ENCODE measurements at regions not wholly inside any gene's neighbourhood (a gene's known extent, or its start where the extent isn't known, plus 50 kb on each side); places are given as distances from the start of the nearest gene placed in this dataset.

DNA sequence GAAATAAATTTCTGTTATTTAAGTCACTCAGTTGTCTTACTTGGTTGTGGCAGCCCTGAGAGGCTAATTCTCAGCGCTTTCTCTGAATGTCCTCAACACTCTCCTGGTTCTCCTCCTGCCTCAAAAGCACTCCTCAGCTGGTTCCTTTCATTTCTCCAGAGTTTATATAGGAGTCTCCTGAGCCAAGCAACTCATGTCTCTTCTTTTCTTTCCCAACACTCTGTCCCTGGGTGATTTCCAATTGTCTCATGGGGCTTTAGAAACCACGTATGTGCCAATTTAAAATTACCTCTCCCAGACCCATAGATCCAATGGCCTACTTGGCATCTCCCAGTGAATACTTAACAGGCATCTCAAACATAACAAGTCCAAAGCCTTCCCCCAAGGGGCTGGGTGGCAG is 184.3 kb downstream of the TTC32 start:
- in situ Hi-C loops (cut with MboI) = no loop called here
- DNase-seq = no peak
- H3K4me2 ChIP-seq (ENCODE audit: unreplicated experiment) = no peak overlapping the region
- no peaks in the 10 kb centered on the region for H3K36me3 ChIP-seq (ENCODE audit: low read depth)
- no peaks in the 10 kb centered on the region for H3K79me2 ChIP-seq (ENCODE audit: insufficient read depth)
- no peaks in the 10 kb centered on the region for H4K20me1 ChIP-seq (ENCODE audit: insufficient read depth)
- H3K27ac ChIP-seq = no peak overlapping the region
- H2AFZ ChIP-seq = no peak overlapping the region
- no peaks in the 10 kb centered on the region for H3K27me3 ChIP-seq (replicated peaks; ENCODE audit: insufficient read depth)
- H3K4me1 ChIP-seq (ENCODE audit: insufficient read depth) = no peaks in the 10 kb centered on the region; the same call in 1 of the 2 replicates
- 71 to 81% methylated on average over 2 of the region's 2 CpGs for WGBS, 2 experiments (ENCODE audit: low coverage in 1 of 2, low lambda C conversion rate in 2 of 2, missing lambda C conversion rate in 2 of 2)
- TF ChIP-seq EZH2 (IDR thresholded peaks at IDR 0.05; ENCODE audit: insufficient read depth, poor library complexity, severe bottlenecking) = no peak
- no peak for TF ChIP-seq EZH2phosphoT487 (IDR thresholded peaks at IDR 0.05; ENCODE audit: insufficient read depth, low read depth)
- no peaks in the 10 kb centered on the region for H3F3A ChIP-seq (ENCODE audit: insufficient read depth)
- no peaks in the 10 kb centered on the region for H3K9me2 ChIP-seq (ENCODE audit: insufficient read depth)
- no peak overlapping the region for H3K4me3 ChIP-seq
- H3K9ac ChIP-seq = no peak overlapping the region
- no peaks in the 10 kb centered on the region for H3K9me3 ChIP-seq (ENCODE audit: low read depth)

DNA sequence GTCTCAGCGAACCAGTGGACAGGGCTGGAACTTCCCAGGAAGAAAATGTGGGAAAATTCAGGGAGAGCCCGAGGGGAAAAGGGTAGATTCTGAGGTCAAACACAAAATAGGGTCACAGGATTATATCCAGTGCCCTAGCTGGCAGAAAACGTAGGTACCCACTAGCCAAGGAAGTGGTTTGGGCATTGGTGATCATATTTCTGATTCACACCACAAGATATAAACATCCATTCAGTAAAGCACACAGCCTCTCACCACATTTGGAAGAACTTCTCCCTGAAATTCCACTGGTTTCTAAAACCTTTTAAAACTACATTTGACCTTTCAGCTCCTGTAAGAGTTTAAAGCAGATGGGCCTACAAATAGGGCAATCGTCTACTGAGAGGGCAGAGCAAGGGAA is 186.9 kb downstream of the TTC32 start:
- in situ Hi-C loops (cut with MboI) = no loop called here
- no peaks in the 10 kb centered on the region for H4K20me1 ChIP-seq (ENCODE audit: insufficient read depth)
- no peaks in the 10 kb centered on the region for H3K9me2 ChIP-seq (ENCODE audit: insufficient read depth)
- no peak overlapping the region for H3K4me2 ChIP-seq (ENCODE audit: unreplicated experiment)
- H3K9me3 ChIP-seq (ENCODE audit: low read depth) = no peaks in the 10 kb centered on the region
- H3K4me1 ChIP-seq (ENCODE audit: insufficient read depth) = peaks cover 20% of the 10 kb centered on the region
- TF ChIP-seq EZH2phosphoT487 (IDR thresholded peaks at IDR 0.05; ENCODE audit: insufficient read depth, low read depth) (no peak), EZH2 (IDR thresholded peaks at IDR 0.05; ENCODE audit: insufficient read depth, poor library complexity, severe bottlenecking) (no peak)
- DNase-seq = peak; percentile 21
- no peaks in the 10 kb centered on the region for H3K36me3 ChIP-seq (ENCODE audit: low read depth)
- WGBS, 2 experiments (ENCODE audit: low coverage in 1 of 2, low lambda C conversion rate in 2 of 2, missing lambda C conversion rate in 2 of 2) = 77 to 78% methylated on average over 4 of the region's 4 CpGs
- H3K27me3 ChIP-seq (replicated peaks; ENCODE audit: insufficient read depth) = no peaks in the 10 kb centered on the region
- no peak overlapping the region for H3K9ac ChIP-seq
- H2AFZ ChIP-seq = no peak overlapping the region
- no peak overlapping the region for H3K27ac ChIP-seq
- H3K4me3 ChIP-seq = no peak overlapping the region
- no peaks in the 10 kb centered on the region for H3K79me2 ChIP-seq (ENCODE audit: insufficient read depth)
- H3F3A ChIP-seq (ENCODE audit: insufficient read depth) = peaks cover 12% of the 10 kb centered on the region

DNA sequence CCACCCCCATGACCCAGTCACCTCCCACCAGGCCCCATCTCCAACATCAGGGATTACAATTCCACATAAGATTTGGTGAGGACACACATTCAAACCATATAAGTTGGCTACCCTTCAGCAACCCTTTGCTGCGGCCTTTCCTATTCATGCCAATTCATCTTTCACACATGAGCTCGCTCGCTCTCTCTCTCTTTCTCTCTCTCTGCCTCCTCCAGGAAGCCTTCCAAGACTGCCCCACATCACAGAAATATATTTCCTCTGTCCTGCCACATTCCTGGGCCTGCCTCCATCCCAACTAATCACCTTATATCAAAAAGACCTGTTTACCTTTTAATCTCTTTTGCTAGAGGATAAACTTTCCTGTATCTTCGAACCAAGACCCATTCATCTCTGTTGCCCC is 188.9 kb downstream of the TTC32 start:
- DNase-seq = no peak
- TF ChIP-seq EZH2phosphoT487 (IDR thresholded peaks at IDR 0.05; ENCODE audit: insufficient read depth, low read depth) (no peak), EZH2 (IDR thresholded peaks at IDR 0.05; ENCODE audit: insufficient read depth, poor library complexity, severe bottlenecking) (no peak)
- Histone ChIP-seq H3K4me2 (ENCODE audit: unreplicated experiment) (no peak overlapping the region), H3K4me1 (ENCODE audit: insufficient read depth) (peaks cover 20% of the 10 kb centered on the region), H4K20me1 (ENCODE audit: insufficient read depth) (no peaks in the 10 kb centered on the region), H3K27me3 (replicated peaks; ENCODE audit: insufficient read depth) (no peaks in the 10 kb centered on the region), H3K9me2 (ENCODE audit: insufficient read depth) (no peaks in the 10 kb centered on the region), H3K4me3 (no peak overlapping the region), H3K27ac (no peak overlapping the region), H3K9ac (no peak overlapping the region), H3K9me3 (ENCODE audit: low read depth) (no peaks in the 10 kb centered on the region), H3K79me2 (ENCODE audit: insufficient read depth) (no peaks in the 10 kb centered on the region), H2AFZ (no peak overlapping the region), H3K36me3 (ENCODE audit: low read depth) (no peaks in the 10 kb centered on the region), H3F3A (ENCODE audit: insufficient read depth) (peaks cover 12% of the 10 kb centered on the region)
- in situ Hi-C loops (cut with MboI) = no loop called here
- 96 to 97% methylated on average over 4 of the region's 4 CpGs for WGBS, 2 experiments (ENCODE audit: low coverage in 1 of 2, low lambda C conversion rate in 2 of 2, missing lambda C conversion rate in 2 of 2)

DNA sequence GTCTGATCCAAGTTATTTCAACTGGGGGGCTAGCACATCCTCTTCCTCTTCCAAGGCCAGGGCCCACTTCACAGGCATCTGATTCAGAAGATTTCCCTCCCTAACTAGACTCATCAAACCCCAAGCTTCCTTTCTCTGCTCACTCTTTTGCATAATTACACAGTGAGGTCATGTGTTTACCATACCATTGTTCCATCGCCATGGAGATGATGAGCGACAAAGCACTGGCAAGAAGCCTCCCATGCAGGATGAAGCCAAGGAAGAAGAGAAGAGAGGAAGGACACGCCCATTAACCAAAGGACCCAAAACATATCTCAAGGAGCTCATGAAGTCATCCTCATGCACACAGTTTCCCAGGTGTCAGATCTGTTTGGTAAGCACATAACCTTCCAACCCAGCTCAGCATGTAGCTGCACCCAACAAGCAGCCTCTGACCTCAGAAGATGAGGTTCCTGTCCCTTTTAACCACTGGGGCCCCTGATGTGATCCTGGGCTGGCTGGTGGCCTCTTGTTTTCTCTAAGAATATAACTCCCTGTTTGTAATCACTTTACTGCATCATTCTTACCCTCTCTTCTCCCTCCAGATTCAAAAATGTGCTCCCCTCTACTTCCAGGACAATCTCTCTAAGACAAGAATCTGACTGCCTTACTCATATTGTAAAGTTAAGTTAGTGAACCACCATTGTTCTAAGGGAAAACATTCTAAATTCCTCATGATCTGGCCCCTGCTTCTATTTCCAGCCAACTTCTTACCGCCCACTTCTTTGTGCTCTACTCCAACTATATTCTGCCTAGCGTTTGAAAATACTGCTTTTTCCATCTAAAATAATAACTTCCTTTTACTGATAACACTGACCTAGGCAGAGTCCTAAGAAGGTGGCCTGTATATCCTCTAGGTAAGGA is 190.1 kb downstream of the TTC32 start:
- Histone ChIP-seq H3K4me2 (ENCODE audit: unreplicated experiment) (peak overlapping the region; percentile 38), H4K20me1 (ENCODE audit: insufficient read depth) (no peaks in the 10 kb centered on the region), H3K9me3 (ENCODE audit: low read depth) (no peaks in the 10 kb centered on the region), H3K27ac (peak overlapping the region; percentile 93), H3F3A (ENCODE audit: insufficient read depth) (peaks cover 12% of the 10 kb centered on the region), H3K79me2 (ENCODE audit: insufficient read depth) (no peaks in the 10 kb centered on the region), H3K4me3 (no peak overlapping the region), H3K4me1 (ENCODE audit: insufficient read depth) (peaks cover 20% of the 10 kb centered on the region), H3K27me3 (replicated peaks; ENCODE audit: insufficient read depth) (no peaks in the 10 kb centered on the region), H3K9me2 (ENCODE audit: insufficient read depth) (no peaks in the 10 kb centered on the region), H3K9ac (peak overlapping the region; percentile 63), H2AFZ (peak overlapping the region; percentile 40; the same call in 1 of the 2 replicates), H3K36me3 (ENCODE audit: low read depth) (no peaks in the 10 kb centered on the region)
- in situ Hi-C loops (cut with MboI) = no loop called here
- WGBS, 2 experiments (ENCODE audit: low coverage in 1 of 2, low lambda C conversion rate in 2 of 2, missing lambda C conversion rate in 2 of 2) = 10 to 11% methylated on average over 5 of the region's 5 CpGs
- TF ChIP-seq EZH2 (IDR thresholded peaks at IDR 0.05; ENCODE audit: insufficient read depth, poor library complexity, severe bottlenecking) = no peak
- TF ChIP-seq EZH2phosphoT487 (IDR thresholded peaks at IDR 0.05; ENCODE audit: insufficient read depth, low read depth) = no peak
- DNase-seq = peak; percentile 99
